Stimulated activated CD4-positive, alpha-beta T cell treated with anti-CD3 and anti-CD28 coated beads, Interleukin-12 subunit alpha, Interleukin-12 subunit beta, amount 100 ng/mL, for 48 hours (primary cell): ENCODE measurements at regions not wholly inside any gene's neighbourhood (a gene's known extent, or its start where the extent isn't known, plus 50 kb on each side); places are given as distances from the start of the nearest gene placed in this dataset.
A peak's percentile ranks its signal among the peaks of the same experiment; 100 is the strongest.

Source experiments
- DNase-seq, 3 donors: peaks; one replicate each; pipeline ENCODE4 v3.0.0-alpha.2; 2020; ENCODE audit warnings: low read depth in 2 of 3, low spot score in 1 of 3

GRCh38 chr1:224846119-224846907 lies 83.2 kb upstream of the DNAH14 start:
- no peak for DNase-seq

DNA sequence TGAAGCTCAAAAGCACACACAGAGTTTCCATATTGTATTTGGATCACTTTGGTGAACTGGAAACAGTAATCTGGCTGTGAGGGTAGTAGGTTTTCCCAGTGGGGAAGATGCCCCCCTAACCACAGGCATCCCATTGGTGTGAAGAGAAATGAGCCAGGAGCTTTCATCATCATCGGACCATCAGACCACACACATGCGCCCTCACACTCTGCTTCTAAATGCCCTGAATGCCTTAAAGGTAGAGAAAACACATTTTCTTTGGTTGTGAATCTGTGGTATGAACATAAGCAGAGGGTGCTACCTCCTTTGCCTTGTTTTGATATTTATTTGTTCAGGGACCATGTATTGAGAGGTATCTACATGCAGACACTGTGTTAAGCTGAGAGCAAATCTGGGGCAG lies 79.0 kb upstream of the DNAH14 start:
- DNase-seq, result no peak

- DNase-seq, result peak; percentile 28 to 63 (median 40)
Measured at GRCh38 chr1:224851210-224851847, 78.1 kb upstream of the DNAH14 start.

DNA sequence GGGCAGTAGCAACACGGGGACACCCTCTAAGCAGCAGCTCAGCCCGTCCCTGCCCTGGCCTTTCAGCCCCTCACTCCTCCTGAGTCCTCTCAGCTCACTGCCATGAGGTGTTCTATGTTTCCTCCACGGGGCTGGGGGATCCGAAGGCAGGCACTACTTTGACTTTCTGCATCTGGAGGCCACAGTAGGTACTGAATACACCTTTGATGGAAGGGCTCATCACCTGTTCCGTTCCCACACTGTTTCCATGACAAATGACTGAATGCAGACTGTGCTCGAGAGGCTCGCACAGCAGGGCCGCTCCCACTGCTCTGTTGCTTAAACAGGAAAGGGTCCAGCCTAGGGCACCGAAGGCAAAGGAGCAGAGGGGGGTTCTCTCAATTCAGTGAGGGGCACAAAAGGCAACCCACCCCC lies 77.6 kb upstream of the DNAH14 start:
- DNase-seq, result no peak

DNA sequence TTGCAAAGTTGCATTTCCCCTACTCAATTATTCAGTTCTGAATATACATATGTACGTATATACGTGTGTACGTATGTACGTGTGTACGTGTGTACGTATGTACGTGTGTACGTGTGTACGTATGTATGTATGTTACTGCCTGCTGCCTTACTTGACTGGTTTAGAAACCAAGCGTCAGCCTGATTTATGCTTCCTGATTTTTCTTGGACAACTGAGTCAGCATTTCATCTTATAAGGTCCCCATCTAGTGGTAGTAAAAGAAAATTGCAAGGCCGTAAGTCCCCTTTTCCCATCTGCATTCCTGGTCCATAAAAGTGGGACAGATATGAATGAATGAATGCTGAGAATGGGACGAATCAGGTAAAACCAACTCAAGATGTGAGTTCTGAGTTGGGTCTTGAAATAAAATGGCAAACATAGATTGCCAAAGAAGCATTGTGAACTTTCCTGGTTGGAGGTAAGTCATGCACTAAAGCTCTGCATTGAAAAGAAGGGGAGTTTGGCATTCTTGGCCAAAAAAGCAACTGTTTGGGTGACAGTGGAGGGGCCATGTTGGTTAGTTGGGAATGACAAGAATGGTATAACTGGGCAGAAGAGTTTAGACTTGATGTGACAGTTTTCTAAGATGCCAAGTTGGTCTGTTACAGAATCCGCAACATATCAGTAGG lies 76.4 kb upstream of the DNAH14 start:
- no peak for DNase-seq

DNA sequence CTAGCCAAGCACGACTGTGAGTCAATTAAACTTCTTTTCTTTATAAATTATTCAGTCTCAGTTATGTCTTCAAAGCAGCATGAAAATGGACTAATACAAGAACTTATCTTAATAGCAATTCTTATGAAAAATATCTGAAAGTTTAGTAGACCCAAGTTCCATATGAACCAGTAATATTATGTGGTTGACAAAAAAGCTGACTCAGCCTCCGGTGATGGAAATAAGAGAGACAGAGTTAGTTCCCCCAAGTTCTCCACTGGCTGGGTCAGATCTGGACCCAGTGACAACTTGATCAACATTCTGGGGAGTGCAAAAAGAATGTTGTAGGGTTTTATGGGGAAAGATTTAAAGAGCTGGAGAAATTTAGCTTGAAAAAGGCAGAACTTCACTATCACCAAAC lies 72.5 kb upstream of the DNAH14 start:
- no peak for DNase-seq

DNA sequence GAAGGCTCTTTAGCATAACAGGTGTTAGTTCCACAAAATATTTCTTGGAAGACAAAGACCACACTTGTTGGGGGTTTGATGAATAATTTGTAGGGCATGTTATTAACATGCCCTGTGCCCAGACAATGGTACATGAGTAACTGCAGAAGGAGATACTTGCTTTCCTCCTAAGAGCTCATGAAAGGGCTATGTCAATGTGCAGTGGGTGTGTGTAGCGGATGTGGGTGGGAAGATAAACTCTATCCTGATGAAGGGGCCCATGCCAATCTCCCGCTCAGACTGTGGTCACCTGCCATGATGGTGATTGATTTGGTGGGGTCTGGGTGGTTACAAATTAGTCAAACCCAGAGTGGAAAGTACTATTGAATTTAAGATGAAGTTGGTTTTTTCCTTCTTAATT lies 69.8 kb upstream of the DNAH14 start:
- no peak for DNase-seq

GRCh38 chr1:224860488-224861338 lies 68.8 kb upstream of the DNAH14 start:
- DNase-seq, result no peak

DNA sequence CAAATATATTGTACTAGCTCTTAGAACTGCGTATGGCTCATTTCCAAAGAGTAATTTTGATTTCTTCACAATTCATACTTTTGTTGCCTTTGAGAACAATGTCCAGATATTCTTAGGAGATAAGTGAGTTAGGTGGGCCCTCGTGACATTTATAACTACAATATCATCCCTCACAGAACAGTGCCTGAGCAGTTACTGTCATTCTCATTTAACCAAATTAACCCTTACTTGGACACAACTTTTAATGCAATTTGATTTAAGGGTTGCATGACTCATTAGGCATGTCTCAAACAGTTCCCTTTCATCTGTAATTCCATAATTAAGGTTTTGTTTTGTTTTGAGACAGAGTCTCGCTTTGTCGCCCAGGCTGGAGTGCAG lies 68.1 kb upstream of the DNAH14 start:
- no peak for DNase-seq

DNA sequence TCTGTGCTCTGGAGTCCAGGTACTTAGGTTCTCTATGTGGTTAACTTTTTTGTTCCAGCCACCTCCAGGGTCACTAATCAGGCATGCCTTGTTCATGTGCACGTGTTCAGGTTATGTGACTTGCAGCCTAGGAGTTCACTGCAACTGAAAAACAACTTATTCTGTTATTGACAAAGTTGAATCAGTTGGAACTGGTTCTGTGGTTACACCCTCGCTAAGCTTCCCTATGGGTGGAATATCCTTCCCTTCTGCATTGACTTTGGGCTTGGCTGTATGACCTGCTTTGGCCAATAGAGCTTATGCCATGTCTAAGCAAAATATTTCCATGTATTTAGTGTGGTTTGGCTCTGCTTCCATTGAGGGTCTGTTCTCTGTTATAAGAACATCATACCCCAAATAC lies 66.0 kb upstream of the DNAH14 start:
- DNase-seq, result no peak

DNA sequence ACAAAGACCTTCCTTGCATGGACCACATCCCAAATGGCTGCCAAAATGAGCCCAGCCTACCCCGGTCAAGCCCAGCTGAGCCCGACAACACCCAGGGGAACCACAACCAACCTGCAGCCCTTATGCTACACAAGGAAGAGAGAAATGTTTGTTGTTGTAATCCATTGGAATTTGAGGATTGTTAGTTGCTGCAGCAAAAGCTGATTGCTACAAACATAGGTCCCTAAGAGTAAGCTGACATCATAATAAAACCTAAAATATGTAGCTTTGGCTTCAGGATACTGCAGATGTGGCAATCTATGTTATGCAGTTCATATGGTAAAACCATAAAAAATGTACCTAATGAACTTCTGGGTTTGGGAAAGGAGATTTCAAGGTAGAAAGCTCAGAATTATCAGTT lies 65.5 kb upstream of the DNAH14 start:
- no peak for DNase-seq

- no peak for DNase-seq
Measured at GRCh38 chr1:224865510-224865909, 64.0 kb upstream of the DNAH14 start.

GRCh38 chr1:224866940-224867339 lies 62.5 kb upstream of the DNAH14 start:
- DNase-seq, result no peak

GRCh38 chr1:224867715-224868114 lies 61.8 kb upstream of the DNAH14 start:
- DNase-seq, result no peak

- DNase-seq, result no peak
Measured at GRCh38 chr1:224872832-224873433, 56.5 kb upstream of the DNAH14 start.

DNA sequence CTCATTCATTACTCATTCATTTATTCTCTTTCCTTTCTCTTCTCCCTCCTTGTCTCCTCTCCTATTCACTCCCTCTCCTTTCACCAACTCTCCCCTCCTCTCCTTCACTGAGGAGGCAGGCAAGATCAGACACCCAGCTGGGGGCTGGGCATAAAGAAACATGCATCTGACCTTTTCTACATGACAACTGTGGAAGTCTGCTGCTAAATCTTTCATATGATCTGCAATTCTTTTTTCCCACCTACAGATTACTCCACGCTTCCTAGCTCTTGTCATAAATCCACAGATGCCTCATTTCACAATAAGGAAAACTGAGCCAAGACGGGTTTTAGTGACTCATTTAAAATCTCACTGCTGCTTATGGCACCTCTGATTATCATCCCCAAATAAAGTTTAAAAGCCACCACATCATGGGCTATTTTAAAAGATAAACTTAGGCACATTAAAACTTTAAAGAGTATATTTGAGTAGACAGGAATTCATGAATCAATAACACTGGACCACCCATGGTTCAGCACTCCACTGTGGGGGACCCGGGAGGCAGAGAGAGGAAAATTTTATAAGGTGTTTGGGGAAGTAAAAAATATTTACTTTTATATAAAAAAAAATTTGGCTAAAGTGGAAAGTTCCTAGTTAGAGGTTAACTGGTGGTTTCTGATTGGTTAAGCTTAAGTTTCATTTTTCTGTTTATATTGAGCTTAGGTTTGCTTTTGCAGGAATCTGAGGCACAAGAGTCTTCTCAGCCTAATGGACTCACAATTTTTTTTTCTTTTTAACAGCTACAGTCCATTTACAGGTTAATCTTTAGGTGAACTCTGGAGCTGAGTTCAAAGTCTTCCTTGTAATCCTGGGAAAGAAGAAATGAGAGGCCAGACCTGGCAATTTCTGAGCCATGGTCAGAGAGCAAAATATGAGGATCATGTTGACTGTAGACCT lies 55.8 kb upstream of the DNAH14 start:
- no peak for DNase-seq

GRCh38 chr1:224874775-224875174 lies 54.7 kb upstream of the DNAH14 start:
- no peak for DNase-seq

DNA sequence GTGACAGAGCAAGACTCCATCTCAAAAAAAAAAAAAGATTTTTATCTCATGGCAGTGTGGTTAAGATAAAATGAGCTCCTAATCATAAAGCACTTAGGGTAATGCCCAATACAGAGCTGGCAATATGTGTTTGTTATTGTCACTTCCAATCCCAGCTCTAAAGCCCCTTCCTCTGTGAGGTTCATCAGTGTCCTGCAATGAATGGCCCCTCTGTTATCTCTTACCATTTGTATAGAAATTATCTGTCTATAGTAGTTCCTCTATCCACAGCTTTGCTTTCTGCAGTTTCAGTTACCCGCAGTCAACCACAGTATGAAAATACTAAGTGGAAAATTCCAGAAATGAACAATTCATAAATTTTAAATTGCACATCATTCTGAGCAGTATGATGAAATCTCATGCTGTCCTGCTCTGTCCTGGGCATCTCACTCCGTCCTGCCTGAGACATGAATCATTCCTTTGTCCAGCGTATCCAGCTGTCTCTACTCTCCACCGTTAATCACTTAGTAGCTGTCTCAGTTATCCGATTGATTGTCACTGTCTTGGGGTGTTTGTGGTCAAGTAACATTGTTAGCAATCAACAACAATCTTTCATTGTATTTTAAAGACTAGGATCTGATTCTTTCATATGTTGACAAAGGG lies 50.2 kb upstream of the DNAH14 start:
- no peak for DNase-seq
